Fibroblast of villous mesenchyme (primary cell): ENCODE measurements at regions not wholly inside any gene's neighbourhood (a gene's known extent, or its start where the extent isn't known, plus 50 kb on each side); places are given as distances from the start of the nearest gene placed in this dataset.

ENCODE experiments used
- DNase-seq: peaks from one replicate; pipeline ENCODE4 v3.0.0-alpha.2; 2010; ENCODE audit warnings: low read depth
- H3K4me3 ChIP-seq: 2 replicates; pipeline ENCODE4 v1.5.1; 2011; ENCODE audit warnings: low read depth, mild to moderate bottlenecking, low read length
- TF ChIP-seq, protein P1 (sequence below): IDR thresholded peaks from 2 replicates; pipeline ENCODE4 v1.5.1; 2012; ENCODE audit warnings: low read depth, mild to moderate bottlenecking, low read length; ENCODE audit not compliant: insufficient read depth

- H3K4me3 ChIP-seq: no peak overlapping the region
- no peak for DNase-seq
- TF ChIP-seq, protein P1, sequence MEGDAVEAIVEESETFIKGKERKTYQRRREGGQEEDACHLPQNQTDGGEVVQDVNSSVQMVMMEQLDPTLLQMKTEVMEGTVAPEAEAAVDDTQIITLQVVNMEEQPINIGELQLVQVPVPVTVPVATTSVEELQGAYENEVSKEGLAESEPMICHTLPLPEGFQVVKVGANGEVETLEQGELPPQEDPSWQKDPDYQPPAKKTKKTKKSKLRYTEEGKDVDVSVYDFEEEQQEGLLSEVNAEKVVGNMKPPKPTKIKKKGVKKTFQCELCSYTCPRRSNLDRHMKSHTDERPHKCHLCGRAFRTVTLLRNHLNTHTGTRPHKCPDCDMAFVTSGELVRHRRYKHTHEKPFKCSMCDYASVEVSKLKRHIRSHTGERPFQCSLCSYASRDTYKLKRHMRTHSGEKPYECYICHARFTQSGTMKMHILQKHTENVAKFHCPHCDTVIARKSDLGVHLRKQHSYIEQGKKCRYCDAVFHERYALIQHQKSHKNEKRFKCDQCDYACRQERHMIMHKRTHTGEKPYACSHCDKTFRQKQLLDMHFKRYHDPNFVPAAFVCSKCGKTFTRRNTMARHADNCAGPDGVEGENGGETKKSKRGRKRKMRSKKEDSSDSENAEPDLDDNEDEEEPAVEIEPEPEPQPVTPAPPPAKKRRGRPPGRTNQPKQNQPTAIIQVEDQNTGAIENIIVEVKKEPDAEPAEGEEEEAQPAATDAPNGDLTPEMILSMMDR: no peak
Observed at GRCh38 chr18:78542204-78542603, 437.4 kb upstream of the SALL3 start.

DNA sequence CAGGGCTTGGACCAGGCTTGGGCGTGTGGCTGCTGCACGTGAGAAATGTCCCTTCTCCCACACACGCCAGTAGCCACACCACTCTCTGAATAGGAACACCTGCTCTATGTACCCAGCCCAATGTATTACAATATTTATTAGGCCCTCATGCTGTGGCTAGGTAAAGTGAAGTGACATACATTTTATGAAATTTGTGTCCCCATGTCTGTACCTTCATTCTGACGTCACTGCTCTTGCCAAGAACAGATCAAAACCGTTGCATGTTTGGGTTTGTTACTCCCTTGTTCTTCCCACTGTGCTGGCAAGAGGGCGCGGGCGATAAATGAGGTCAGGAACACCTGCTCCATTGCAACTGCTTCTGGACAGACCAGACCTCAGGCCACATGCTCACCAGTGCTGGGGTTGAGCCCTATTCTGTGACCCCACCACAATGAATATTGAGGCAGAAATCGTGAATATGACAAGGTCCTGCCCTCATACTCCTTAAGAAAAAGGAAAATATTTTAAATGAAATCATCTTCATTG, 436.4 kb upstream of the SALL3 start:
- TF ChIP-seq, protein P1: no peak
- no peak overlapping the region for H3K4me3 ChIP-seq
- no peak for DNase-seq

DNA sequence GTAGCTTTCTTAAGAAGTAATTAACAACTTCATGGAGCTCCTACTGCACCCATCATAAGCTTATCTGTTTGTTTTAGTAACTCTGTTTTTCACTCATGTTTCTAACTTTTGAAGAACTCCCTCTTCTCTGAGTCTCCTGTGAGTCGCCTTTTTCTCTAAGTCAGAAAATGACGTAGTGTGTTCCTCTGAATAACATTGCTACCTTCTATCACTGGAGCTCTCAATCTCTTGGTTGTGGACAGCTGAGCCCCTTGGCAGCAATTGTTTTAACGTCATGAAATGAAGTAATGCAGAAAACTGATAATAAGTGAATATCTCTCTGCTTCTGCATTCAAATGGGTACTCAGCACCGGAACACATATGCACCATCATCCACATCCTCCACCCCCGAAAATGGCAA, 433.3 kb upstream of the SALL3 start:
- DNase-seq: no peak
- H3K4me3 ChIP-seq: no peak overlapping the region
- TF ChIP-seq, protein P1: no peak

DNA sequence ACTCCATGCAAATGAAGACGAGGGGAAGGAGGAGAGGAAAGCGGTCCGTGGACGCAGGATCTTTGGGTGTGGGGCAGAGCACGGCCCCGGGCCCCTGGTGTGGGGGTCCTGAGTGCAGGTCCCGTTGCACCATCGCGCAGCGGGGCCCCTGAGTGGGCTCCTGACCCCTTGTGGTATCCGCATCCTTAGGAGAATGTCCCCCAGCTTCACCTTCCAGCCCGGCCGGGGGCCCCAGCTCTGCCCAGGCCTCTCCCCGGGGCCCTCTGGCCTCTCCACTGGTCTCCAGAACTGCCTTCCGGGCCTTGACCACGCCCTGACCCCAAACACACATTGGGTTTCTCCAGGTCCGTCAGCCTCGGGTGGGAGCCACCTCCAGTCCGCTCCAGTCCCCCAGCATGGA, 431.8 kb upstream of the SALL3 start:
- TF ChIP-seq, protein P1: no peak
- DNase-seq: no peak
- H3K4me3 ChIP-seq: no peak overlapping the region

GRCh38 chr18:78548261-78549058, 431.2 kb upstream of the SALL3 start:
- DNase-seq: no peak
- TF ChIP-seq, protein P1: no peak
- H3K4me3 ChIP-seq: no peak overlapping the region

DNA sequence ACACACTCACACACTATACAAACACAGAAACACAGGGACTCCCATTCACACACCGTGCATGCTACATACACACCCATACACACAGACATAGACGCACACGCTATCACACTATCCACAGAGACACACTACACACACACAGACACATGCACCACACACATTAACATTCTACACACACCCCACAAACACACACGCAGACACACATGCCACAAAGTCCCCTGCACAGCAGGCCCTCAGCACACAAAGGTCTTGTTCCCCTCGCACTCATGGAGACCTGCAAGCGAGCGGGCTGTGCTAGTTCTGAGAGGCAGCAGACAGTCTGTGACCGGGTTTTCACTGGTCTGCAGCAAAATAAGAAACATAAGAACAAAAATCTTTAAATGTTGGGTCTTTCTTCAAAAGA, 429.6 kb upstream of the SALL3 start:
- H3K4me3 ChIP-seq: no peak overlapping the region
- TF ChIP-seq, protein P1: no peak
- DNase-seq: no peak
